Endothelial cell of umbilical vein (primary cell): ENCODE measurements at regions not wholly inside any gene's neighbourhood (a gene's known extent, or its start where the extent isn't known, plus 50 kb on each side); places are given as distances from the start of the nearest gene placed in this dataset.

Experiments
- BruUV-seq: library from RNA; stranded (reverse); fragments of 400-500 nt; replicated peaks from 2 replicates; lab custom pipeline; 2021; lab: Mats Ljungman, UMichigan
- CTCF ChIA-PET: fragments of 300-600, 350-600 bp; sonication (Branson Sonifier 250); formaldehyde crosslinking; loops from one replicate; lab custom pipeline; 2021; ENCODE audit warnings: antibody characterized with exemption, inconsistent platforms; lab: Charles Lee
- POLR2A ChIA-PET: fragments of 300-600, 350-600 bp; sonication (Branson Sonifier 250); formaldehyde crosslinking; loops from one replicate; lab custom pipeline; 2021; ENCODE audit warnings: antibody characterized with exemption, inconsistent platforms; lab: Charles Lee
- DNase-seq: peaks from one replicate; pipeline ENCODE4 v3.0.0-alpha.2; 2011; ENCODE audit warnings: low read depth, low spot score
- FAIRE-seq: peaks from 2 replicates; lab custom pipeline; 2011; peaks lifted over from hg19 to GRCh38; lab: Jason Lieb, UNC
- H2AFZ ChIP-seq: 2 replicates; pipeline ENCODE4 v1.6.0; 2012; ENCODE audit warnings: low read depth, low read length, control low read depth, inconsistent platforms
- H3K27ac ChIP-seq: 2 replicates; pipeline ENCODE4 v1.5.1; 2011; ENCODE audit warnings: low read depth, mild to moderate bottlenecking, control low read depth, low read length, moderate library complexity; ENCODE audit not compliant: insufficient read depth
- H3K27me3 ChIP-seq, 2 experiments: 2 replicates each; pipeline versions ENCODE4 v1.6.0 to v1.6.1; 2011; ENCODE audit warnings: low read length in 2 of 2, mixed read lengths in 1 of 2; ENCODE audit not compliant: control insufficient read depth in 2 of 2, insufficient read depth in 2 of 2
- H3K36me3 ChIP-seq, 2 experiments: 2 replicates in 1 of 2; 3 replicates in 1 of 2; pipeline ENCODE4 v1.5.1; 2011; ENCODE audit warnings: low read length in 2 of 2, mild to moderate bottlenecking in 1 of 2, moderate library complexity in 1 of 2; ENCODE audit not compliant: control insufficient read depth in 2 of 2, insufficient read depth in 2 of 2; ENCODE audit errors: extremely low read depth in 1 of 2
- H3K4me1 ChIP-seq: 3 replicates; pipeline ENCODE4 v1.5.1; 2011; ENCODE audit warnings: mild to moderate bottlenecking, low read length; ENCODE audit not compliant: control insufficient read depth, insufficient read depth; ENCODE audit errors: extremely low read depth
- H3K4me2 ChIP-seq: 2 replicates; pipeline ENCODE4 v1.6.1; 2011; ENCODE audit warnings: low read length, control low read depth, mixed read lengths; ENCODE audit not compliant: insufficient read depth
- H3K4me3 ChIP-seq, 3 experiments: fragments of 200-600 bp in 1 of 3; sonication (generic), shearing (Covaris generic) in 1 of 3; replicated peaks in 1 of 3; 2 replicates each; pipeline ENCODE4 v1.5.1; 2011 to 2016; ENCODE audit warnings: control low read depth in 3 of 3, low read length in 3 of 3, mild to moderate bottlenecking in 2 of 3, inconsistent platforms in 1 of 3, low read depth in 1 of 3, moderate library complexity in 1 of 3; ENCODE audit not compliant: insufficient read depth in 1 of 3
- H3K79me2 ChIP-seq: 2 replicates; pipeline ENCODE4 v1.6.0; 2012; ENCODE audit warnings: low read length, inconsistent platforms; ENCODE audit not compliant: control insufficient read depth, insufficient read depth
- H3K9ac ChIP-seq: replicated peaks from 2 replicates; pipeline ENCODE3; 2011; ENCODE audit warnings: low read length, control low read depth; ENCODE audit not compliant: insufficient read depth; ENCODE audit errors: extremely low read depth
- H3K9me1 ChIP-seq: replicated peaks from 3 replicates; pipeline ENCODE4 v1.6.0; 2011; ENCODE audit warnings: mild to moderate bottlenecking, low read length; ENCODE audit not compliant: control insufficient read depth, insufficient read depth; ENCODE audit errors: extremely low read depth
- H3K9me3 ChIP-seq: replicated peaks from 2 replicates; pipeline ENCODE4 v1.5.1; 2012; ENCODE audit warnings: low read length, inconsistent platforms; ENCODE audit not compliant: control insufficient read depth, insufficient read depth
- H4K20me1 ChIP-seq: replicated peaks from 2 replicates; pipeline ENCODE3; 2011; ENCODE audit warnings: mild to moderate bottlenecking, low read length; ENCODE audit not compliant: control insufficient read depth, insufficient read depth; ENCODE audit errors: extremely low read depth
- CTCF ChIP-seq, 2 donors: IDR thresholded peaks; 1 replicate in 1 of 2; 2 replicates in 1 of 2; pipeline ENCODE4 v1.5.1; 2011; ENCODE audit warnings: low read length in 2 of 2, mild to moderate bottlenecking in 2 of 2, moderate library complexity in 2 of 2, control low read depth in 1 of 2, inconsistent platforms in 1 of 2, low read depth in 1 of 2; ENCODE audit not compliant: insufficient read depth in 1 of 2; ENCODE audit errors: extremely low read depth in 1 of 2
- EZH2 ChIP-seq: IDR thresholded peaks from 2 replicates; pipeline ENCODE4 v1.6.1; 2012; ENCODE audit warnings: borderline replicate concordance, low read depth, mild to moderate bottlenecking, moderate library complexity, low read length, inconsistent platforms; ENCODE audit not compliant: severe bottlenecking
- FOS ChIP-seq: IDR thresholded peaks from 2 replicates; pipeline ENCODE4 v1.6.1; 2011; ENCODE audit warnings: mild to moderate bottlenecking, low read length, moderate library complexity, borderline replicate concordance; ENCODE audit not compliant: insufficient read depth
- GATA2 ChIP-seq: IDR thresholded peaks from 2 replicates; pipeline ENCODE4 v1.7.0; 2011; ENCODE audit warnings: low read depth, mild to moderate bottlenecking, moderate library complexity, mixed read lengths, low read length; ENCODE audit not compliant: insufficient read length, insufficient read depth
- JUN ChIP-seq: IDR thresholded peaks from 2 replicates; pipeline ENCODE4 v1.6.1; 2011; ENCODE audit warnings: borderline replicate concordance, low read depth; ENCODE audit not compliant: insufficient read length, insufficient read depth
- MAX ChIP-seq: IDR thresholded peaks from 2 replicates; pipeline ENCODE4 v1.6.1; 2011; ENCODE audit not compliant: insufficient read depth, insufficient read length
- MYC ChIP-seq: IDR thresholded peaks from one replicate; pipeline ENCODE4 v1.6.1; 2011; ENCODE audit warnings: mild to moderate bottlenecking, low read depth, low read length
- POLR2A ChIP-seq: IDR thresholded peaks from 2 replicates; pipeline ENCODE4 v1.6.1; 2012; ENCODE audit warnings: low read depth, mild to moderate bottlenecking, control low read depth, low read length
- POLR2AphosphoS5 ChIP-seq: IDR thresholded peaks from 2 replicates; pipeline ENCODE4 v1.6.1; 2012; ENCODE audit warnings: low read depth, mild to moderate bottlenecking, control low read depth, low read length, moderate library complexity; ENCODE audit not compliant: insufficient read depth
- dilution Hi-C: fragments of 300-500 bp; cut with MboI; formaldehyde crosslinking; loops from one replicate; pipeline ENCODE4 v1.15.0; 2019; ENCODE audit warnings: low sequenced_read_pairs; ENCODE audit not compliant: extremely low pct_ligation_motif_present
- intact Hi-C: fragments of 100-400 bp; cut with micrococcal nuclease; formaldehyde crosslinking; loops from one replicate; pipeline ENCODE4 v1.10.0; 2022

- Histone ChIP-seq H3K9me1 (no peaks in the 10 kb centered on the region), H3K27me3 (no peaks in the 10 kb centered on the region), H3K27ac (no peak overlapping the region), H4K20me1 (no peaks in the 10 kb centered on the region), H3K4me1 (no peaks in the 10 kb centered on the region), H3K79me2 (no peaks in the 10 kb centered on the region), H3K36me3 (no peaks in the 10 kb centered on the region), H3K9ac (no peak overlapping the region), H3K9me3 (no peaks in the 10 kb centered on the region), H3K4me3 (no peak overlapping the region), H2AFZ (no peak overlapping the region), H3K4me2 (no peak overlapping the region)
- BruUV-seq = no TSS peak
- FAIRE-seq (no peak), DNase-seq (no peak)
- TF ChIP-seq JUN = no peak
- TF ChIP-seq MAX = no peak
- no peak for TF ChIP-seq CTCF (IDR thresholded peaks at IDR 0.05; ENCODE audit: extremely low read depth in 1 of 2, insufficient read depth in 1 of 2, low read depth in 1 of 2, low read length in 2 of 2)
- ChIA-PET POLR2A (no interaction called here), CTCF (no interaction called here)
- dilution Hi-C loops = no loop called here
- intact Hi-C loops = no loop called here
Measured at GRCh38 chr17:34843682-34844081, 117.6 kb downstream of the CCT6B start.

- Histone ChIP-seq H3K4me3 (no peak overlapping the region), H3K9me1 (no peaks in the 10 kb centered on the region), H3K36me3 (no peaks in the 10 kb centered on the region), H3K4me1 (no peaks in the 10 kb centered on the region), H2AFZ (no peak overlapping the region), H3K27ac (no peak overlapping the region), H3K79me2 (no peaks in the 10 kb centered on the region), H4K20me1 (no peaks in the 10 kb centered on the region), H3K27me3 (no peaks in the 10 kb centered on the region), H3K9ac (no peak overlapping the region), H3K9me3 (no peaks in the 10 kb centered on the region), H3K4me2 (no peak overlapping the region)
- DNase-seq (no peak), FAIRE-seq (no peak)
- intact Hi-C loops (no loop called here), dilution Hi-C loops (no loop called here)
- TF ChIP-seq CTCF (IDR thresholded peaks at IDR 0.05; ENCODE audit: extremely low read depth in 1 of 2, insufficient read depth in 1 of 2, low read depth in 1 of 2, low read length in 2 of 2) = no peak
- TF ChIP-seq GATA2 = no peak
- TF ChIP-seq FOS = no peak
- TF ChIP-seq EZH2 = no peak
- no peak for TF ChIP-seq POLR2AphosphoS5
- TF ChIP-seq MYC = no peak
- TF ChIP-seq POLR2A = no peak
- no peak for TF ChIP-seq MAX
- no peak for TF ChIP-seq JUN
- ChIA-PET CTCF (no interaction called here), POLR2A (no interaction called here)
- no TSS peak for BruUV-seq
Measured at GRCh38 chr17:34842235-34842634, 119.0 kb downstream of the CCT6B start.
